HG03575 (cell line): ENCODE measurements at regions not wholly inside any gene's neighbourhood (a gene's known extent, or its start where the extent isn't known, plus 50 kb on each side); places are given as distances from the start of the nearest gene placed in this dataset.
"Not testable (repeated sequence)": the region's sequence is repeated elsewhere in the genome, so short reads cannot be mapped to it uniquely, and the experiment has no call there.

Experiments
- ATAC-seq: cut with Tn5 transposase; IDR thresholded peaks from one replicate; pipeline ENCODE4 v1.9.1; 2021; ENCODE audit not compliant: unreplicated experiment, insufficient number of reproducible peaks, low FRiP score; ENCODE audit errors: extremely low read depth

DNA sequence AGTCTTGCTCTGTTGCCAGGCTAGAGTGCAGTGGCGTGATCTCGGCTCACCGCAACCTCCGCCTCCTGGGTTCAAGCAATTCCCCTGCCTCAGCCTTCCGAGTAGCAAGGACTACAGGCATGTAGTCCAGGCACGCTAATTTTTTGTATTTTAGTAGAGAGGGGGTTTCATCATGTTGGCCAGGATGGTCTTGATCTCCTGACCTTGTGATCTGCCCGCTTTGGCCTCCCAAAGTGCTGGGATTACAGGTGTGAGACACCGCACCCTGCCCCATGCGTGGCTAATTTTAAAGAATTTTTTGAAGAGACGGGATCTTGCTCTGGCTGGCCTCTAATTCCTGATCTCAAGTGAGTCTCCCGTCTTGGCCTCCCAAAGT lies 168.8 kb upstream of the ZNF217 start:
- not testable (repeated sequence) for ATAC-seq

DNA sequence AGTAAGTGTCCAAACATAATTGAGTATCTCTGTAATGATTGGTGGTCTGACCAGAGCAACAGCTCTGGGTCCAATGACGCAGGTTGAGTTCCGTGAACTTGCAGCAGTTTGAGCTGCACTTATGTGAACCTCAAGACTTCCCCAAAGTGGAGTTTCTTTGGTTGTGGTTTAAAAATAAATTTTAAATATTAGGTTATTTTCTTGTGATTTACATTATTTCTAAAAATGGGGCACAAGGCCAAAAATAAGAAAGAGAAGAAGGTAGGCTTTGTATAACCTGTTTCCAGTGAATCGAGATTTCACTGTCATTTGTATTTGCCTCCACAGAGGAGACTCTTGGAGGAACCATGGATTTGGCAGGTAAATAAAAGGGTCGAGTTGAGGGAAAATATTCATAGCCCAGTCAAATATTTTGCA lies 166.4 kb upstream of the ZNF217 start:
- ATAC-seq = no peak

DNA sequence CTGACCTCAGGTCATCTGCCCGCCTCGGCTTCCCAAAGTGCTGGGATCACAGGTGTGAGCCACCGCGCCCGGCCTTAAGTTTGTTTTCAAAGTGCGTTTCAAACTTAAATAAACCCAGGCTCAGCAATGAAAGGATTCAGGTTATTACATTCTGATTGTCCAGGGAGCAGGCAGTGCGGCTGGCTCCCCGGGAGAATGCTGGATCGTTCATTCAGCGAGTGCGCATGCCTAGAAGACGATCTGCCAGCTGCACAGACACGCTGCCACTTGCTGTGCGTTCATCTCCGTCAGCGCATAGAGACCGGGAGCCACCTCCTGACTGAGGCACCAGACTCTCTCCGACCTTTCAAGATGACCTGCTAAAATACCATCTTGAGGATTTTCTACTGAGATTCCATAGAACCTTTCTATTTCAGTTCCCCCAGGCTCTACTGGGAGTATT lies 163.9 kb upstream of the ZNF217 start:
- ATAC-seq = no peak

DNA sequence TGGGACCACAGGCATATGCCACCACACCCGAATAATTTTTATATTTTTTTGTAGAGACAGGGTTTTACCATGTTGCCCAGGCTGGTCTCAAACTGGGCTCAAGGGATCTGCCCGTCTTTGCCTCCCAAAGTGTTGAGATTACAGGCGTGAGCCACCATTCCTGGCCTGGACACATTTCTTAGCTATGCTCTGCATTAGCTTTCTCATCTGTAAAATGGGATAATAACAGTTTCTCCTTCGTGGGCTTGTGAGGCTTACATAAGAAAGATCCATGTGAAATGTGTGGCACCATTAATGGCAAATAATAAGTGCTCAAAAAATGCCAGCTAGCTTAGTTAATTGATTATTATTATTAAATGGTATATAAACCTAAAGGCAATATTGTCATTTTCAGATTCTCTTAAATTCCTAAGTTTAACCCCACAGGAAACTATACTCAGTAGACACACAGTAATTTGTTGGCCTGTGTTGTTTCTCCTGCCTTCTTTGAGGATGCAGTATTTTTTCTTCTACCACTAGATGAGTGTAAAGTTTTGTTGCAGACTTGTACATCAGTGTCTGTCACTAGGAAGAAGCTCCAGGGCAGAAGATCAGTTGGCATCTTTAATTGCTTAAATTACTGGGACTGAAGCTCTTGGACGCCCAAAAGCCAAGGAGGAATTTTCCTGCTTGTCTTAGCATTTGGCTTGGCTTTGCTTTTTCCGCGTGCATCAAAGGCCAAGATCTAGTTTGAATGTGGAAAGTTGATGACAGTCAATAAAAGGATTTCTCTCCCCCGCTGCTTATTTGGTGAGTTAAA lies 162.3 kb upstream of the ZNF217 start:
- no peak for ATAC-seq

DNA sequence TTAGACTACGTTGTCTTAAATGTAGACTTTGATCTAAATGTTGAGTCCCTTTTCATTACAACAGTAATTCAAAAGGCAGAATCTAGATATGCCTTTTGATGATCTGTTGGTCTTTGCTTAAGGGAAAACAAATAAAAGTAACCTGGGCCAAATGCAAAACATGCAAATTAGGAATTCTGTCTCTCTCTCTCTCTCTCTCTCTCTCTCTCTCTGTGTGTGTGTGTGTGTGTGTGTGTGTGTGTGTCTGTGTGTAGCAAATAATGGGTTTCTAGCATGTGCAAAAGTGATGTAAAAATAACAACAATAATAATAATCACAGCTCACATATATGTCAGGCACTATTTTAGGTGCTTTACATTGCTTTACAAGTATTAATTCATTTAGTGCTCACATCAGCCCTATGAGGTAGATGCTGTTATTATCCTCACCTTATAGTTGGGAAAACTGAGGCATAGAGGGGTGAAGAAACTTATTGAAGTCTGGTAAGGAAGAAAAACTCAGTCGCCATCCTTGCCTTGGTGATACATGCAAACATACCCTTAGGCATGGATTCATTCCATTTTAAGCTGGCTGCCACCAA lies 160.3 kb upstream of the ZNF217 start:
- no peak for ATAC-seq

DNA sequence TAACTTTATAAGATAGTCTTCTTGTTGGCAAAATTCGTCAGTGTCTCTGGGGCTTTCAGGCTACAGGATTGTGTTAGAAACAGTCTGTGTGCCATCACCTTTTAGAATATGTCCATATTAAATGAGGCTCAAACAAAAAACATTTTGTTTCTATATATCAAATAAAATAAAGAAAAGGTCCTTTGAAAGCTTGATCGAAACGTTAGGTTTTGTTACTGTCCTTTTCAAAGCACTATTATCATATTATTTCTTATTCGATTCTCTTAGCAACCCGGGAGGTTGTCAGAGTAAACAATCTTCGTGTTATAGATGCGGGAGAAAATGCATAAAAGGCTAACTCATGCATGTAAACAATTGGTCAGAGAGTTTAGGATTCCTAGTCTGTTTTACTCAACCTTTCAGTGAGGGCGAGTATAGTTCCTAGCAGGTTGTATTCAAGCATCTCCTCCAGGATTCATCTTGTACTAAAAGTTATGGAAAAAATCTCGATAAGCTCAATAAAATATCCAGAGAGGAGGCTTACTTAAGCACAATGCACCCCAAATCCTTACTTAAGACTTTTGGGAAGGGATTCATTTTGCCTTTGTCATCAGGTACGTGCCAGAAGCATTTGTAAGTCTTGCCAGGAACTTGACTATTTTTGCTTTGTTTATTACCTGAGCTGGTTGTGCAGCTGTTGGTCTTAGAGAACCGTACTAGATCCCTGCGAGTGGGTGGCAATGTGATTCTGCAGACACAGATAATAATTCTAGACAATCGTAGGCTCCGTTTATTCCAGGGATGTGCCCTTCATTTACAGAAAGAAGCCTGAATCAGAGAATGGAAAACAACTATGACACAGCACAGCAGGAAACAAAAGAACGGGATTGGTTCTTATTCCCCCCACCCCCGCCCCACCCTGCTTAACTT lies 159.6 kb upstream of the ZNF217 start:
- ATAC-seq = no peak

DNA sequence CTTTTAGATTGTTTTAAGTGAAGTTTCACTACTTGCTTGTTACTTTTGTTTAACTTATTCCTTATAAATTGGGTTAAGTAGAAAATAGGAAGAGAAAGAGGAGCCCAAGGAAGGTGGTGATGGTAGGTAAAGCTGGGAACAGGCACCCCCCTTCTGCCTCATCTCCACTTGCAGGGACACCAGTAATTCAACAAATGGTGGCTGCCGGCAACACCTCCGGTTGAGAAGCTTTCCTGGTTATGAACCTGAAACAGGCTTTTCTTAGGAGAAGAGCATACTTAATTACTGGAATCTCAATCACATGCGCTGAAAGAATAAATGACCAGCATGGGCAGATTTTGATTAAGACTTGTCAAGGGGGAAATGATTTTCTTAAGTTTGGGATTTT lies 158.9 kb upstream of the ZNF217 start:
- no peak for ATAC-seq

DNA sequence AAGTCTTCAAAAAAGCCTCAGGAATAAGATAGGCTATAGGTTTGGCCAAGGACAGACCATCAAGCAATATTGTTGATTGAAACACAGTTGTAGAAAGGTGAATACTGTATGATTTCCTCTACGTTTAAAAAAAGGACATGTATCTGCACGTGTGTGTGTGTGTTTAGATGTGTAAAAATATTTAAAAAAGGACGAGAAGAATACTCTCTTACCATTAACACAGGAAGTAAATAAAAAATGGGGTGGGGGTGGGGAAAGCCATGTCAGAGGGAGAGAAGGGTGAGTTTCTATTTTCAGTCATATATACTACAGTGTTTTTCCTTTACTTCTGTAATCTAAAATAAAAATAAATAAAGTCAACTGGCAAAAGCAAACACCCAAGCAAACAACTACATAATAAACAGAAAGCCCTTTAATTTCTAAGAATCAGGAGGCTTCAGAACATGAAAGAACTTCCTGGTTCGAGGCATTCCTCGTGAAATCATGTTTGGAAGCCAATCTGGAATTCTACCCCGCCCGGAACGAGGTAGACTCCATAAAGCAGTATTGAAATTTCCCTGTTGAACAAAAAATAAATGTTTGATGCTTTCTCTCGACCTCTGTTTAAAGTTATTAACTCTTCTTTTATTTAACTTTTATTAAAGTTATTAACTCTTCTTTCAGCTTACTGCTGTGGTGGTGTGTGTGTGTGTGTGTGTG lies 158.1 kb upstream of the ZNF217 start:
- ATAC-seq = no peak

DNA sequence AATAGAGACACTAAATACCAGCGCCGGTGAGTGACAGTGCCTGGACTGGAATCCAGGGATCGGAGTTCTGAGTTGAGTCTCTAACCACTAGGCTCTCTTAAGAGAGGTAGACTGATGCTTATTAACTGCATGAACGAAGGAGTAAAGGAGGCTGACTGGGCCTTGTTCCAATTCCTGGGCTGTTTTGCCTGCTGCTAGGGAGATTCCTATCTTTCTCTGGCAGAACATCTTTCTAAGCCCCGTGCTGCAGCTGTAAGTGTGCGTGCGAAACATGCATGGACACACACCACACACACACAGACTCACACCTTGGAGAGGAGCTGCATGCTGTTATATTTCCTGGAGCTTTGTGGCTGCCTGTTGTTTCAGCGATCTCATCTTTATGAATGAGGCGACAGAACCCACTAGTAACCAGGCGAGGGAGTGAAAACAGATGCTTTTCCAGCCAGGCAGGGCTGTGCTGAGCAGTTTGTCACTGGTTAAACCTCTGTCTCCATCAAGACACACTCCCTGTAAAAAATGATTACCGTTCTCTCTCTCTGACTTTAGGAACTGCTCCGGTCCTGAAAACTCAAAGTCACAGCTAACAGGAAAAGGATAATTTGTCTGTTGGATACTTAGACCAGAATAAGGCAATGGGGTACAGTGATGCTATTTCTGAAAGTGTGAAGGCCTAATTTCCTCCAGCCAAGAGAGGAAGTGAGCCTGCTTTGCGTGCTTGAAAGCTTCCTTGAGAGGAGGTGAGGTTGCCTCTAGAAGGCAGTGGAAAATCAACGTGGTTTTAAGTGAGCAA lies 157.4 kb upstream of the ZNF217 start:
- no peak for ATAC-seq

DNA sequence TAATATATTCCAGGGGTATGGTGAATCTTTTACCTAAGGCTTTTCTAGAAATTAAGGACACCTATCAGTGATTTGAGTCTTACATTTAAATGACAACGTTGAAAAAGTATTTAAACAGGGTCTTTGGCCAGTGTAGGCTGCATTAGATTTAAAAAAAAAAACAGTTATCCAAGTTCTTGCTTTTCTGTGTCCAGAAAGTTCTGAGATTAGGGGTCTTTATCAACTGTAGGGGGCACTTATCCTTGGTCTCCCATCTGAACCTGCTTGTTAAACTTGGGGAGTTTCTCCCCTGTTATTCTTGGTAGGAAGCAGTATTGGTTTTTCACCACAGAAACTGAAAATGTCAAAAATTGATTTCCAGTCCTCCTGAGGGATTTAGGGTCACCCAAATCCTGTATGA lies 155.9 kb upstream of the ZNF217 start:
- ATAC-seq = no peak

DNA sequence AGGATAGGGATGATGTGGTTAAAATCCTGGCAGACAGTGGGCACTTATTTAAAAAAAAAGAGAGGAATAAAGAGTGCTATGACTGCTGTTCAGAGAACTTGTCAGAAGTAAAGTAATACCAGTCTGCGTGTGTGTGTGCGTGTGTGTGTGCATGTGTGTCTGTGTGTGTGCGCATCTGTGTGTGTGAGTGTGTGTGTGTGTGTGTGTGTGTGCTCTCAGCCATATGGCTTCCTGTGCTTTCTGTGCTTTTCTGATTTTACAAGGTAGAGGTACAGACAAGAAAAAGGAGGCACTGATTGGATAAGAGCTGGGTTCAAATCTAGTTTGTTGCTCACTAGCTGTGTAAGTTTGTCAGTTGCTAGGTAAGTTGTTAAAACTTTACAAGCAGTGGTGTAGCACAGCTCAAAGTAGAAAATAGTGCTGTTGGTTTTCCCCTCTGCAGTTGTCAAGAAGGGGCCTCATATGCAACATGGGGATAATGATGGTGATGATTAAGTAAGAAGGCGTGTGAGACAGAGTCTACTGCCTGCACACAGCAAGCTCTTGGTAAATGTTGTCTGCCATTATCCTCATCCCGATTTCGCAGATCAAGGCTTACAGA lies 155.3 kb upstream of the ZNF217 start:
- no peak for ATAC-seq

DNA sequence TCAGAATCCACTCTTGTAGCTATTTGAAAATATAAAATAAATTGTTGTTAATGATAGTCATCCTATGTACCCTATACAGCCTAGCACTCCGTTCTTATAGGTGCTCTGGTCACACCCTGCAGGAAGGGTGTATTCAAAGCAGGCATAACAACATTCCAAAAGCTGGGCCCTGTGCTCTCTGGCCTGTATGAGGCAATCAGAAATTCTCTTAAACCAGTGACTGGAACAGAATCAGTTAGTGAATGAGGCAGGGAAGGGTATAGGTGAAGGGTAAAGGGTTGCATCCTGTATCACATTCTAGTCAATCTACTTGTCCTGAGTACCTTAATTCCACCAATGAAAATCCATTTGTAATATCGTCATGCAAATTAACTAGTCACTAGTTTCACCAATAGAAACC lies 154.5 kb upstream of the ZNF217 start:
- no peak for ATAC-seq

DNA sequence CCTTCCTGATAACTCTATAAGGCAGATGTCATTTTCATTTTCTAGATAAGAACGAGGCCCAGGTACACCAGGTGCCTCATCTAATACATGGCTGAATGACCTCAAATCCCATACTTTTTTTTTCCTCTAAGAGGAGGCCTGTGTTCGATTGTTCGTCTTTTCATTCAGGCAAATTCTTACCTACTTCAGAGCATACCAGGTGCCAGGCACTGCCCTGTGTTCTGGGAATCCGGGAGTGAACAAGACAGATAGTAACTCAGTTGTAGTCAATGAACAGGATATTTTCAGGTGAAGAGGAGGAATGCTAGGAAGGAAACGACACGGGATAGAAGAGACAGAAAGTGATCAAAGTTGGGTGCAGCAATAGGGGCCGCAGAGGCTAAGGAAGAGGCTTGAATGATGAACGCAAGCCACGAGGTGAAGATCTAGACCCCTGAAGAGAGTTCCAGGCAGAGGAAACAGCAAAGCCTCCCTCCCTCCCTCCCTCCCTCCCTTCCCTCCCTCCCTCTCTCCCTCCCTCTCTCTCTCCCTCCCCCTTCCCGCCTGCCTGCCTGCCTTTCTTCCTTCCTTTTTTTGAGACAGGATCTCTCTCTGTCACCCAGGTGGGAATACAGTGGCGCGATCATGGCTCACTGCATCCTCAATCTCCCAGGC lies 150.1 kb upstream of the ZNF217 start:
- no peak for ATAC-seq

DNA sequence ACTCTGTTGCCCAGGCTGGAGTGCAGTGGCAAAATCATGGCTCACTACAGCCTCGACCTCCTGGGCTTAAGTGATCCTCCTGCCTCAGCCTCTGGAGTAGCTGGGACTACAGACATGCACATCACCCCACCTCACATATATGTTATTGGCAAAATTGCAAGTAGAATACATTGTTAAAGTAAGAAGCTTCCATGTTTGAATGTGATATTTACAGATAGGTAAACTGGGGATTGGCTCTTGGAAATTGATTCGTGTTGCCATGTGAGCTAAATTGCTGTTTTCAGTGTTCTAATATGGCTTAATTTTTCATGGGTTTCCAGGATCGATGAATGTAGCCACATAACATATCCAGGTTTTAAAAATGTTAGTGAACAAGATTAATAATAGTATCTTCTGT lies 149.0 kb upstream of the ZNF217 start:
- no peak for ATAC-seq

DNA sequence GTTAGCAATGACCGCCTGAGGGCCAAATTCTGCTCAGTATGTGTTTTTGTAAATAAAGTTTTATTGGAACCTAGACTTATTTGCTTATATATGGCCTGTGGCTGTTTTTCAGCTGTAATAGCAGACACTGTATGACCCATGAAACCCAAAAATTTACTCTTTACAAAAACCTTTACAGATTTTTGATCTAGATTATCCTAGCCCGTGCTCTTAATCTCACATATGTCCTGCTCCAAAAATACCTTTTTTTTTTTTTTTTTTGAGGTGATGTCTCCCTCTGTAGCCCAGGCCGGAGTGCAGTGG lies 148.0 kb upstream of the ZNF217 start:
- no peak for ATAC-seq

DNA sequence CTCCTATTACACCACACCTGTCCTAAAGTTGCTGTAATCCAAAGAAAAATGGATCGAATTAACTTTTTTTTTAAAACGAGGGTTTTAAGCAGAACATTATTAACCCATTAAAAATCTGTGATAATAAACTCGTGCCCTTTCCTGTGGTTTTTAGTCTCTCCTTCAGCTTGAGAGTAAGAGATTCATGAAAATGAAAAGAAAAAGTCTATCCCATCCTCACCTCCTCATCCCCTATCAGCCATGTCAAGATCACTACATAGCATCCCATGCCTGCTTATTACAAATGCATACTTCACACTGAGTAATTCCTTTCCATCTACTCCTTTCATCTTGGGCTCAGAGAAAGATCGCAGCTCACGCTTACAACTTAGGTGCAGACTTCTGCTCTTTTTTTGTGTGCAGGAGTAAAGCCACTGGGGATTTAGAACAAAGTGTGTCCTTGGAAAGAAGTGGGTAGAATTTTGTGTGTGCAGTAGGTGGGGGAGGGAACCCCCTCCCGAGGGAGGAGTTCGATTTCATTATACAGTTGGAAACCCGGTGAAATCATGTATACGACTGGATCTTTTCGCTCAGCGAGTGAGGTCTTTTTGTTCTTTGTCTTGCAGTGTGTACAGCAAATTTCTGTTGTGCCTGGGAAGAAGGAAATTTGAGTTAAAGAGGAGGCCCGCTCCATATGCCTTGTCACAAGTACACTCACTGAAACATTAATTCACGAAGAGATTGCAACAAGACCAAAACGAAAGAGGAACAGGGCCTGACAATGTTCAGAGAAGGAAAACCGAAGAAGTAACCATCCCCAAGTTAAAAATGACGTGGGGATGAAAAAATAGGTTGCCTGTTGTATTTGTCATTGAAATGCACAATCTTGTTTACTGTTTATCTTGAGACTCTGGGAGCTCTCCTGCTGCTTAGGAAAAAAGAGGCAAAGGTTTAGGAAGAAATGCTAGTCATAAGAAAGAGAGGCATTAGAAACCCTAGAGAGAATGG lies 146.5 kb upstream of the ZNF217 start:
- no peak for ATAC-seq
